GM19397 (cell line): ENCODE measurements at regions not wholly inside any gene's neighbourhood (a gene's known extent, or its start where the extent isn't known, plus 50 kb on each side); places are given as distances from the start of the nearest gene placed in this dataset.

Source experiments
- ATAC-seq: cut with Tn5 transposase; IDR thresholded peaks from one replicate; pipeline ENCODE4 v1.9.1; 2021; ENCODE audit warnings: mild to moderate bottlenecking, moderate library complexity; ENCODE audit not compliant: unreplicated experiment

- ATAC-seq, result no peak
Observed at GRCh38 chr1:164233149-164233548, 325.8 kb upstream of the PBX1 start.

- ATAC-seq, result no peak
Observed at GRCh38 chr1:164240081-164240480, 318.9 kb upstream of the PBX1 start.

GRCh38 chr1:164250365-164250764 lies 308.6 kb upstream of the PBX1 start:
- no peak for ATAC-seq

GRCh38 chr1:164256456-164256855 lies 302.5 kb upstream of the PBX1 start:
- no peak for ATAC-seq

- ATAC-seq, result no peak
Observed at GRCh38 chr1:164261691-164262240, 297.2 kb upstream of the PBX1 start.

GRCh38 chr1:164263540-164263939 lies 295.4 kb upstream of the PBX1 start:
- ATAC-seq, result no peak

- ATAC-seq, result no peak
Observed at GRCh38 chr1:164265232-164265631, 293.8 kb upstream of the PBX1 start.

GRCh38 chr1:164272156-164272555 lies 286.8 kb upstream of the PBX1 start:
- ATAC-seq, result no peak

- ATAC-seq, result no peak
Observed at GRCh38 chr1:164296172-164296571, 262.8 kb upstream of the PBX1 start.

GRCh38 chr1:164308101-164308500 lies 250.9 kb upstream of the PBX1 start:
- ATAC-seq, result no peak

GRCh38 chr1:164310166-164310565 lies 248.8 kb upstream of the PBX1 start:
- ATAC-seq, result no peak

GRCh38 chr1:164311377-164311776 lies 247.6 kb upstream of the PBX1 start:
- ATAC-seq, result no peak

GRCh38 chr1:164320790-164321731 lies 237.9 kb upstream of the PBX1 start:
- ATAC-seq, result no peak

GRCh38 chr1:164325786-164326185 lies 233.2 kb upstream of the PBX1 start:
- no peak for ATAC-seq

- ATAC-seq, result no peak
Observed at GRCh38 chr1:164333387-164333786, 225.6 kb upstream of the PBX1 start.

GRCh38 chr1:164337394-164337793 lies 221.6 kb upstream of the PBX1 start:
- ATAC-seq, result no peak

GRCh38 chr1:164337885-164338284 lies 221.1 kb upstream of the PBX1 start:
- ATAC-seq, result no peak

- ATAC-seq, result no peak
Observed at GRCh38 chr1:164343189-164343588, 215.8 kb upstream of the PBX1 start.

- ATAC-seq, result no peak
Observed at GRCh38 chr1:164347980-164348379, 211.0 kb upstream of the PBX1 start.

- ATAC-seq, result no peak
Observed at GRCh38 chr1:164356511-164356910, 202.5 kb upstream of the PBX1 start.

GRCh38 chr1:164360265-164360664 lies 198.7 kb upstream of the PBX1 start:
- ATAC-seq, result no peak

GRCh38 chr1:164361927-164362326 lies 197.1 kb upstream of the PBX1 start:
- no peak for ATAC-seq
